ENCODE measurements at regions not wholly inside any gene's neighbourhood (a gene's known extent, or its start where the extent isn't known, plus 50 kb on each side); places are given as distances from the start of the nearest gene placed in this dataset.
"Not testable (repeated sequence)": the region's sequence is repeated elsewhere in the genome, so short reads cannot be mapped to it uniquely, and the experiment has no call there.

DNA sequence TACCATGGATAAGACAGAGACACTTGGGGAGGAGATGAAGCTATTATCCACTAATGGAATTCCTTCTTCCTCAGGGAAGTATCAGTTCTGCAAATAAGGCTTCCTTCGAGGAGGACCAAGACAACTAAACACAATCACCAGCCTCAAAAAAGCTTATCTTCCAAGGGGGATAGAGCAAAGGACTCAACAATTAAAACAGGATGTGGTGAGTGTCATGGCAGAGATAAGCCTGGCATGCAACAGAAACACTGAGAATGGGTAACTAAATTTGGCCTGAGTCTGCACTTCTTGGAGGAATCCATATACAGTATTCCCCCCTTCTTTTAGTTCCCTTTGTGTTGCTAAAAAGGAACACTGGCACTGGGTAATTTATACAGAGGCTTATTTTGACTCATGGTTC, 1285.2 kb downstream of the GATA3 start:
- ChIA-PET POLR2A (ENCODE audit: low non-redundant PET) (no interaction called here), CTCF (no interaction called here)
- no peak overlapping the region for H3K27ac ChIP-seq
- TF ChIP-seq, protein P1, sequence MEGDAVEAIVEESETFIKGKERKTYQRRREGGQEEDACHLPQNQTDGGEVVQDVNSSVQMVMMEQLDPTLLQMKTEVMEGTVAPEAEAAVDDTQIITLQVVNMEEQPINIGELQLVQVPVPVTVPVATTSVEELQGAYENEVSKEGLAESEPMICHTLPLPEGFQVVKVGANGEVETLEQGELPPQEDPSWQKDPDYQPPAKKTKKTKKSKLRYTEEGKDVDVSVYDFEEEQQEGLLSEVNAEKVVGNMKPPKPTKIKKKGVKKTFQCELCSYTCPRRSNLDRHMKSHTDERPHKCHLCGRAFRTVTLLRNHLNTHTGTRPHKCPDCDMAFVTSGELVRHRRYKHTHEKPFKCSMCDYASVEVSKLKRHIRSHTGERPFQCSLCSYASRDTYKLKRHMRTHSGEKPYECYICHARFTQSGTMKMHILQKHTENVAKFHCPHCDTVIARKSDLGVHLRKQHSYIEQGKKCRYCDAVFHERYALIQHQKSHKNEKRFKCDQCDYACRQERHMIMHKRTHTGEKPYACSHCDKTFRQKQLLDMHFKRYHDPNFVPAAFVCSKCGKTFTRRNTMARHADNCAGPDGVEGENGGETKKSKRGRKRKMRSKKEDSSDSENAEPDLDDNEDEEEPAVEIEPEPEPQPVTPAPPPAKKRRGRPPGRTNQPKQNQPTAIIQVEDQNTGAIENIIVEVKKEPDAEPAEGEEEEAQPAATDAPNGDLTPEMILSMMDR (conservative IDR thresholded peaks at IDR 0.05; ENCODE audit: low read depth): no peak
- DNase-seq (ENCODE audit: low spot score): no peak

DNA sequence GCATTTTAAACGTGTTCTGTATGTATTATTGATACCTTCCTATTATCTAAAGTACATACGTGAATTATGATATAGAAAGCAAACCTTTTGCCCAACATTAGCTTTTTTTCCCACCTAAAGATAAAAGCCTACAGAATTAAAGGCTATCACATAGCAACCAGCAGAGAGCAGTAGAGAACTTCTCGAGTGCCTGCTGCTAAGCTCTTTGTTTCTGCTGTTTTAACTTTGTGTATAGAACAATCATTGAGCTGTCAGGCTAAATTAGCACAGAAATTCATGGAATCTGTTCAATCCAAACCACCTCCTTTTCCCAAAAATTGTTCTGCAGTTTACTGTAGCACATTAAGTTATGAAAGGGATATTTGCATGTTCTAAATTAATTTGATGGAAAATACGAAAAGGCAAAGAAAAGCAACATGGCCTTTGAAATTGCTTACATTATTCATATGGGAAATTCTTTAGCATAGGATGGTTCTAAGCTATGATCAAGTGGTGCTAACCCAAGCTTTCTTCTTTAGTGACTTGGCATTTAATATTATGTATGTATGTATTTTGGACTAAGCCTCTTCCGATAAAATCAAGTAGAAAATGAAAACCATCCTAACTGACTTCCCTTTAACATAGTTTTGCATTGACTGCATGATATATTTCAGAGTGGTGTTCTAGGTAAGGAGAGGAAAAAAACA, 1288.5 kb downstream of the GATA3 start:
- TF ChIP-seq, protein P1 (conservative IDR thresholded peaks at IDR 0.05; ENCODE audit: low read depth): peak; percentile 80
- CTCF ChIA-PET: interaction anchor here (0.5 to 1.1 kb wide), 11 partner anchors 12 to 1792 kb away, joined by 3 to 7 read pairs (median 3); no protein-coding TSS in a partner anchor
- DNase-seq (ENCODE audit: low spot score): peak; percentile 14
- POLR2A ChIA-PET (ENCODE audit: low non-redundant PET): interaction anchor here (0.5 kb wide), 1 partner anchor 1549 kb away, joined by 3 read pairs; no protein-coding TSS in a partner anchor
- no peak overlapping the region for H3K27ac ChIP-seq

DNA sequence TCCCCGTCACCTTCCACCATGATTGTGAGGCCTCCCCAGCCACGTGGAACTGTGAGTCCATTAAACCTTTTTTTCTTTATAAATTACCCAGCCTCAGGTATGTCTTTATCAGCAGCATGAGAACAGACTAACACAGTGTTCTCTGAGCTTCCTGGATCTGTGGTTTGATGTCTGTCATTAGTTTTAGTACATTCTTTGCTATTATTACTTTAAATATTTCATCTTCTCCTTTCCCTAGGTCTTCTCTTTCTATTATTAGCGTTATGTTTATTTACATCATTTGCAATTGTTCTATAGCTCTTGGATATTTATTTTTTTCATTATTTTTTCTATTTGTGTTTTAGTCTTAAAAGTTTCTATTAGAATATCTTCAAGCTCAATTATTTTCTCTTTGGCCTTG, 1293.4 kb downstream of the GATA3 start:
- POLR2A ChIA-PET (ENCODE audit: low non-redundant PET); DNase-seq (ENCODE audit: low spot score); H3K27ac ChIP-seq; CTCF ChIA-PET: not testable (repeated sequence)

DNA sequence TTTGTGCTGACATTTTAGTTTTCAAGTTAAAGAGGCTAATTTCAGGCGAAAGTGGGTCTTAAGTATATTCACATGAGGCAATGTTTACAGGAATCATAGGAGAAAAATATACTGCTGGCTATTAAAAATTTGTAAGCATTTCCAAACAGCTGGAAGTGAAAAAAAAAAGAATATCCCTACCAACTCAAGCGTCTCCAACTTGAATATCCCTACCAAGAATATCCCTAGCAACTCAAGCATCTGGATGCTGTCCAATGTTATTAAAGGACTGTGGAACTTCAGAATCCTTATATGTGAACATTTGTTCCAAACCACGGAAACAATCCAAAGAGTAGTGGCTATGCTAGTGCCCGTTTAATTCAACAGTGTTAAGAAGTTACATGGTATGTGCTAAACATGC, 1303.0 kb downstream of the GATA3 start:
- DNase-seq (ENCODE audit: low spot score): no peak
- ChIA-PET CTCF (interaction anchor here (0.6 kb wide), 1 partner anchor 53 kb away, joined by 3 read pairs; no protein-coding TSS in a partner anchor), POLR2A (ENCODE audit: low non-redundant PET) (no interaction called here)
- TF ChIP-seq, protein P1 (conservative IDR thresholded peaks at IDR 0.05; ENCODE audit: low read depth): no peak
- no peak overlapping the region for H3K27ac ChIP-seq

DNA sequence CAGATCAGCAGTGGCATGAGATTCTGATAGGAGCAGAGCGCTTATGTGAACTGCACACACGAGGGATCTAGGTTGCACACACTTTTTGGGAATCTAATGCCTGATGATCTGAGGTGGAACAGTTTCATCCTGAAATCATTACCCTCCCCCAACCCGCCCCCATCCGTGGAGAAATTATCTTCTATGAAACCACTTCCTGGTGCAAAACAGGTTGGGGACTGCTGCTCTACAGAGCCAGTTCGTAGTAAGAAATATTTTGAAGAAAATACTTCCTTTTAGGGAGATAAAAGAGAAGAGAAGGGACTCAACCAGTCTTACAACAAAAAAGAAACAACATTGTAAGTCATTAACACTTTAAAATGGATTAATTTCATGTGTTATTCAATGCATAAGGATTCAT, 1308.2 kb downstream of the GATA3 start:
- CTCF ChIA-PET: no interaction called here
- DNase-seq (ENCODE audit: low spot score): no peak
- TF ChIP-seq, protein P1 (conservative IDR thresholded peaks at IDR 0.05; ENCODE audit: low read depth): no peak
- no peak overlapping the region for H3K27ac ChIP-seq
- POLR2A ChIA-PET (ENCODE audit: low non-redundant PET): no interaction called here

DNA sequence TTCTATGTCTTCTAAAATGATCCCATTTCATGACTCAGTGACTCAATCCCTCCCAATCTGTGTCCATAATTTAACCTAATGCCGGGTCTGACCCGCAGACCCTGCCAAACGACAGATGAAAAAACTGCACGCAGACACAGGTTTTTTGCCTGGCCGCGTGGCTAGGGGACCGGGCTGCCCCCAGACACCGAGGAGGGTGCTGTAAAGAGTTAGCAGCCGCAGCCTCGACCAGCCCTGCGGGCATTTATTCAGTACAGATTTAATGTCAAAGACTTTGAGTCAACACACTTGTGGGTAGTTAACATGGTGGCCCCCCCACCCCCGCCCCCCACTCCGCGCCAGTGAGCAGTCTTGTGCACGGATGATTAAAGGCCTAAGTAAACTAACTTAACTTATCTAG, 1324.7 kb downstream of the GATA3 start:
- H3K27ac ChIP-seq: no peak overlapping the region
- CTCF ChIA-PET: no interaction called here
- no peak for DNase-seq (ENCODE audit: low spot score)
- POLR2A ChIA-PET (ENCODE audit: low non-redundant PET): no interaction called here
- TF ChIP-seq, protein P1 (conservative IDR thresholded peaks at IDR 0.05; ENCODE audit: low read depth): no peak

DNA sequence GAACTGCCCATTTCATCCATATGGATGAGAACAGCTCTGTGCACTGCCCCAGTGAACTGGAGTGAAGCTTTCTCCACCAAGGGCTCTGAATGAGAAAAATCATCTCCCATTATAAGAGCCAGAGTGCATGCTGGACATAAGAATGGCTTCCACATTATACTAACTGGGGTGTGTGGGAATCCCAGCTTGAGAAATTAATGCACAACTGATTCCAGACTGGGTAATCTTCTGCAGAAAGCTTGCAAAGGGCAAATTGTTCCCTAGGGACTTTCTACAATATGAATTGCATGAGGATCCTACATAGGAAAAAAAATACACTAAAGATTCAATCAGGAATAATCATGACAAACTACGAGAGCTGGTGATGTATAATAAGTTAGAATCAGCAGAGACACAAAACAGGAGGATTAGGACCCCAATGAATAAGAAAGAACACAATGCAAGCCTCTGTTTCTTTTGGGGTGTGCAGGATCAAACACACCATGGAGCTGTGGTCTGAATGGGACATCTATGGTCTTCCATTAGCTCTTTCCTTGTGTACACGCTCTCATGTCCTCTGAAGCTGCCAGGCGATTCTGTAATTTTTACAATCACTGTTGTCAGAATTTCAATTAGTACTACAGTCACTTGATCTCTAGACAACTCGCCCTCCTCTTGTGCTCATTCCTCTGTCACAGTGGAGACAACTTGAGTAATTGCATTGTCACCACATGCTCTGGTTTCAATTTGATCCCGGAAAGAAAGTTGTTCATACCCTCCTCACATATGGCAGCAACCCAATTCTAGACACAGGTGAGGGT, 1327.4 kb downstream of the GATA3 start:
- ChIA-PET CTCF (no interaction called here), POLR2A (ENCODE audit: low non-redundant PET) (no interaction called here)
- TF ChIP-seq, protein P1 (conservative IDR thresholded peaks at IDR 0.05; ENCODE audit: low read depth): no peak
- H3K27ac ChIP-seq: no peak overlapping the region
- no peak for DNase-seq (ENCODE audit: low spot score)

Measured in RWPE1 (cell line).